CD4-positive, CD25-positive, alpha-beta regulatory T cell (primary cell): ENCODE measurements at regions not wholly inside any gene's neighbourhood (a gene's known extent, or its start where the extent isn't known, plus 50 kb on each side); places are given as distances from the start of the nearest gene placed in this dataset.

Source experiments
- ATAC-seq, 2 donors: fragments of 150-1000 bp; cut with Tn5 transposase; one replicate each; pipeline ENCODE4 v1.10.0; 2021; ENCODE audit warnings: low read depth in 2 of 2, moderate number of reproducible peaks in 2 of 2, moderate library complexity in 1 of 2
- DNase-seq, 3 donors: peaks; one replicate each; pipeline versions ENCODE4 v3.0.0 to v3.0.0-alpha.2; 2012 to 2022; ENCODE audit warnings: mixed read lengths in 1 of 3
- H3K27ac ChIP-seq: one replicate; pipeline ENCODE4 v1.7.0; 2013; ENCODE audit warnings: mild to moderate bottlenecking, low read length; ENCODE audit not compliant: insufficient read depth, poor library complexity, severe bottlenecking
- H3K27me3 ChIP-seq: one replicate; pipeline ENCODE4 v1.7.0; 2013; ENCODE audit warnings: low read length; ENCODE audit not compliant: control insufficient read depth, insufficient read depth
- H3K36me3 ChIP-seq: one replicate; pipeline ENCODE4 v1.7.0; 2013; ENCODE audit warnings: mild to moderate bottlenecking, low read length, moderate library complexity; ENCODE audit not compliant: control insufficient read depth, insufficient read depth
- H3K4me1 ChIP-seq: 2 replicates; pipeline ENCODE4 v1.7.0; 2013; ENCODE audit warnings: mild to moderate bottlenecking, low read length; ENCODE audit not compliant: insufficient read depth, control insufficient read depth, poor library complexity, severe bottlenecking
- H3K4me3 ChIP-seq: one replicate; pipeline ENCODE4 v1.7.0; 2013; ENCODE audit warnings: low read depth, mild to moderate bottlenecking, low read length, moderate library complexity
- H3K9me3 ChIP-seq, 2 experiments: 1 replicate in 1 of 2; 2 replicates in 1 of 2; pipeline ENCODE4 v1.7.0; 2013; ENCODE audit warnings: low read length in 2 of 2, mild to moderate bottlenecking in 1 of 2, moderate library complexity in 1 of 2; ENCODE audit not compliant: control insufficient read depth in 2 of 2
- H3K27ac Mint-ChIP-seq, 3 donors: one replicate each; pipeline ENCODE4 v1.8.0; 2020 to 2022; ENCODE audit warnings: mild to moderate bottlenecking in 3 of 3, mixed read lengths in 3 of 3, moderate library complexity in 2 of 3
- H3K27me3 Mint-ChIP-seq: one replicate; pipeline ENCODE4 v1.8.0; 2022; ENCODE audit warnings: mild to moderate bottlenecking, mixed read lengths
- H3K36me3 Mint-ChIP-seq: one replicate; pipeline ENCODE4 v1.8.0; 2020; ENCODE audit warnings: mixed read lengths
- H3K4me1 Mint-ChIP-seq, 4 donors: one replicate each; pipeline ENCODE4 v1.8.0; 2020 to 2022; ENCODE audit warnings: mixed read lengths in 4 of 4, mild to moderate bottlenecking in 1 of 4
- H3K4me3 Mint-ChIP-seq, 4 donors: one replicate each; pipeline ENCODE4 v1.8.0; 2020 to 2022; ENCODE audit warnings: mild to moderate bottlenecking in 4 of 4, mixed read lengths in 4 of 4, moderate library complexity in 3 of 4
- H3K9me3 Mint-ChIP-seq, 7 donors: one replicate each; pipeline ENCODE4 v1.8.0; 2020 to 2022; ENCODE audit warnings: mixed read lengths in 7 of 7, mild to moderate bottlenecking in 3 of 7, moderate library complexity in 2 of 7

DNA sequence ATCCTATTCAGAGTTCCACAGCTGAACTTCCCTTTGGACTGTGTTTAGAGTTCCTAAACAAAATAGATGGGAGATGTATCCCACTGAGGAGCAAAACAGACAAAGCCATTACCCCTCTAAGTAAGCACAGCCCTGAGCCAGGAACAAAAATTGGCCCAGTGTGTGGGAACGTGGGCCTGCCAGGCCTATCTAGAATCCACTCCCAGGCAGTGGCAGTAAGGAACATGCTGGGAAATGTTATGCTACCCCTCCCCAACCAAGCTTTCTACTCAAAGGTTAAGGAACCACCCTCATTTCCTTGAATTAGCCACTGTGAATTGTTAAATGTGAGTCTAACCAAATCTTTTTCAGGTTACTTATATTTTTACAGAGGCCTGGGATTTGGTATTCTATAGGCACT, 405.1 kb upstream of the PTGER4 start:
- H3K4me3 Mint-ChIP-seq: no peak overlapping the region
- no peak for ATAC-seq
- Histone ChIP-seq H3K4me3 (no peak overlapping the region), H3K27ac (no peak overlapping the region), H3K4me1 (peaks cover 16% of the 10 kb centered on the region), H3K27me3 (no peaks in the 10 kb centered on the region), H3K9me3 (no peaks in the 10 kb centered on the region), H3K36me3 (no peaks in the 10 kb centered on the region)
- DNase-seq: no peak
- peaks cover 10 to 40% (median 25%) of the 10 kb centered on the region in 4 donors for H3K4me1 Mint-ChIP-seq
- no peaks in the 10 kb centered on the region for H3K36me3 Mint-ChIP-seq
- no peaks in the 10 kb centered on the region for H3K27me3 Mint-ChIP-seq
- no peak overlapping the region for H3K27ac Mint-ChIP-seq
- peaks cover 0 to 1% (median 0%) of the 10 kb centered on the region in 7 donors for H3K9me3 Mint-ChIP-seq

DNA sequence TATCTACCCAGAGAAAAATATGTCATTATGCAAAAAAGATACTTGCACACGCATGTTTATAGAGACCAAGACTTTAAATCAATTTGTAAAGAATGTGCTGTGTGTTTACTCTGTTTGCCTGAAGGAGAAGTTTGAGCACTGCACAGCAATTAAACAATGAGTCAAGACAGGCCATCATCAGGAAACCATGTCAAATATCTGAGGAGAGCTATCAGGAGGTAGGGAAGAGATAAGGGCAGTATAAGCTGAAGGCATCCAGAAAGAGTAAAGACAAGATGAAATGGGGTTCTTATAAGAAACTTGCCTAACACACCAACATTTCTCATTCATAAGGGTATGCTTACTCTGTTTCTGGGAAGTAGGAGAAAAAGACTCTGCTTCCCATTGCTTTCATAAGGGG, 405.8 kb upstream of the PTGER4 start:
- no peak overlapping the region for H3K4me3 ChIP-seq
- Mint-ChIP-seq H3K36me3 (no peaks in the 10 kb centered on the region), H3K27me3 (no peaks in the 10 kb centered on the region), H3K27ac (peak overlapping the region in 1 of 3 donors; percentile 54), H3K9me3 (peaks cover 0 to 1% (median 0%) of the 10 kb centered on the region in 7 donors), H3K4me3 (no peak overlapping the region), H3K4me1 (peaks cover 10 to 40% (median 25%) of the 10 kb centered on the region in 4 donors)
- no peaks in the 10 kb centered on the region for H3K9me3 ChIP-seq
- ATAC-seq (no peak), DNase-seq (no peak)
- H3K36me3 ChIP-seq: no peaks in the 10 kb centered on the region
- H3K27me3 ChIP-seq: no peaks in the 10 kb centered on the region
- no peak overlapping the region for H3K27ac ChIP-seq
- H3K4me1 ChIP-seq: peaks cover 16% of the 10 kb centered on the region

DNA sequence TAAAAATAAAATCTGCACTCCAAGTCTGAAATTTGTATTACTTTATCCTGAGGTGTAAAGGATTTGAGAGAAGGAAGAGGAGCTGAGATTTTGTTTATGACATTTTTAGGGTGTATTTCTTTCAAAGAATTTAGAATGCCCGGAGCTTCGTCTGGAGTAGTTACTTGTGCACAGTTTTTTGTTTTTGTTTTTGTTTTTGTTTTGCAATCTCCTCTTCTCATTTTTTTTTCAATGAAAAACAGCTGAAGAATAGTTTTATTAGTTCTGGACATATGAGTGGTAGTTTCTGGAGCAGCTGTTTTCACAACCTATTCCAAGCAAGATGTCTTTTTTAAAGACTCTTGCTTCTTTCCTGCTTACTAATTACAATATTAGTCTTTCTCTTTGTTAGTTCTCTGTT, 408.2 kb upstream of the PTGER4 start:
- Histone ChIP-seq H3K27me3 (no peaks in the 10 kb centered on the region), H3K4me3 (no peak overlapping the region), H3K9me3 (no peaks in the 10 kb centered on the region), H3K27ac (no peak overlapping the region), H3K36me3 (no peaks in the 10 kb centered on the region), H3K4me1 (peaks cover 3% of the 10 kb centered on the region)
- Mint-ChIP-seq H3K27me3 (no peaks in the 10 kb centered on the region), H3K4me3 (no peak overlapping the region), H3K4me1 (peaks cover 0 to 19% (median 9%) of the 10 kb centered on the region in 4 donors), H3K9me3 (peaks cover 0 to 1% (median under 1%) of the 10 kb centered on the region in 7 donors), H3K36me3 (no peaks in the 10 kb centered on the region), H3K27ac (no peak overlapping the region)
- ATAC-seq: no peak
- no peak for DNase-seq

DNA sequence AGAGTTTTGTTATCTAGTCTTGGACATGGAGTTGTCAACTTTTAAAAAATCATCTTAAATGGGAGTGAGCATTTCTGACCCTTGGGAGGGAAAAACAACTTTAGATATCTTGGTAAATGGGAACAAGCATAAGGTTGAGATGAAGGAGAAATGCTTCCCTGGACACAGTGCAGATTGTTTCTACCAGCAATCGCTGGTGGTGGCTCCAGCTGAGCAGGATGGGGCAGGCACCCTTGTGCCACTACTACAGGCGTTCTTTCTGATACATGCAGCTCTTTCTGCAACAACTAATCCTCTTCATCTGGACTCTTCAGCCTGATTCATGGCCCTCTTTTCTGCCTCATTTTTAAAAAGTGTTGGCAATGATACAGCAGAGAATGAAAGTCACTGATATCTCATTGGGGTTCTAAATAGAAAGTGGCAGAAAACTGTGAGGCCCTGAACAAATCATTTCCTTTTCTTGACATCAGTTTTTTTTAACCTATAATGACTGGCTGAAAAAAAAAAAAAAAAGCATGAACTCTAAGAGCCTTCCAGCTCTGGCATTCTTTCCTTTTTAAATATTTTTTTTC, 409.4 kb upstream of the PTGER4 start:
- no peak overlapping the region for H3K27ac ChIP-seq
- no peaks in the 10 kb centered on the region for H3K36me3 Mint-ChIP-seq
- H3K27me3 Mint-ChIP-seq: no peaks in the 10 kb centered on the region
- H3K9me3 ChIP-seq: no peaks in the 10 kb centered on the region
- H3K4me3 ChIP-seq: no peak overlapping the region
- peaks cover 0 to 8% (median 2%) of the 10 kb centered on the region in 4 donors for H3K4me1 Mint-ChIP-seq
- no peaks in the 10 kb centered on the region for H3K4me1 ChIP-seq
- H3K27ac Mint-ChIP-seq: no peak overlapping the region
- no peaks in the 10 kb centered on the region for H3K36me3 ChIP-seq
- DNase-seq (no peak), ATAC-seq (no peak)
- H3K27me3 ChIP-seq: no peaks in the 10 kb centered on the region
- H3K4me3 Mint-ChIP-seq: no peak overlapping the region
- H3K9me3 Mint-ChIP-seq: peaks cover 0 to 2% (median 1%) of the 10 kb centered on the region in 7 donors

DNA sequence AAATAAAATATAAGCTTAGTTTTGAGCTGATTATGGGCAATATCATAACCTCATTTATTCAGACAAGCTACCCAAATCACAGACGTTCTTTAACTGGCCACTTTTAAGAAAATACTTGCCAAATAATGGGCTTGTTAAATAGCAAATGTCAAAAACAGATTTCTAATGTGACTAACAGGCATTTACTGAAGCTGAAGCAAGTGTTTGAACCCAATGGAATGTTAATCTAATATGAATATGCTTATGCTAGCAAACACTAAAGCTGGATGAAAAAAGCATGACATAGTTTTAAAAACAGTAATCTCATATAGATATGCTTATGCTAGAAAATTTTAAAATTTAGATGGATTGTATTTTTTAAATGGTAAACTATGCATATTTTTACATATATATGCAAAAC, 411.6 kb upstream of the PTGER4 start:
- no peak for ATAC-seq
- H3K9me3 Mint-ChIP-seq: peaks cover 0 to 2% (median 0%) of the 10 kb centered on the region in 7 donors
- H3K4me3 ChIP-seq: no peak overlapping the region
- H3K27ac ChIP-seq: no peak overlapping the region
- H3K27ac Mint-ChIP-seq: no peak overlapping the region
- no peaks in the 10 kb centered on the region for H3K36me3 ChIP-seq
- H3K9me3 ChIP-seq: no peaks in the 10 kb centered on the region
- H3K27me3 Mint-ChIP-seq: no peaks in the 10 kb centered on the region
- H3K4me1 Mint-ChIP-seq: peaks cover 0 to 7% (median under 1%) of the 10 kb centered on the region in 4 donors
- DNase-seq: no peak
- H3K4me1 ChIP-seq: no peaks in the 10 kb centered on the region
- no peak overlapping the region for H3K4me3 Mint-ChIP-seq
- H3K36me3 Mint-ChIP-seq: no peaks in the 10 kb centered on the region
- H3K27me3 ChIP-seq: no peaks in the 10 kb centered on the region

DNA sequence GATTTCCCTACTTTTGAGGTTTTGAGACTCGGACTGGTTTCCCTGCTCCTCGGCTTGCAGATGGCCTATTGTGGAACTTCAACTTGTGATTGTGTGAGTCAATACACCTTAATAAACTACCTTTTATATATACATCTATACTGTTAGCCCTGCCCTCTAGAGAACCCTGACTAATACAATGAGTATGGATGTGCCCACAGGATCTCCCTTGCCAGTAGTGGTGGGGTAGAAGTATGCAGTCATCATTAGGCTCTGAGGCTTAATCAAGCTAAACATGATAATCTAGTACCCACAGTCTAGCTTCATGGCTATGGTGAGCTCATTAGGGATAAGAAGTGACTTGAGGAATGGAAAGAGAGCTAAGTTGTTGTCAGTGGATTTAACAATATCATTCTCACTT, 412.8 kb upstream of the PTGER4 start:
- Histone ChIP-seq H3K4me1 (no peaks in the 10 kb centered on the region), H3K4me3 (no peak overlapping the region), H3K9me3 (no peaks in the 10 kb centered on the region), H3K27me3 (no peaks in the 10 kb centered on the region), H3K36me3 (no peaks in the 10 kb centered on the region), H3K27ac (no peak overlapping the region)
- H3K4me3 Mint-ChIP-seq: no peak overlapping the region
- peaks cover 0 to 7% (median 2%) of the 10 kb centered on the region in 4 donors for H3K4me1 Mint-ChIP-seq
- H3K9me3 Mint-ChIP-seq: peaks cover 0 to 4% (median 0%) of the 10 kb centered on the region in 7 donors
- ATAC-seq (no peak), DNase-seq (no peak)
- no peaks in the 10 kb centered on the region for H3K36me3 Mint-ChIP-seq
- H3K27ac Mint-ChIP-seq: no peak overlapping the region
- H3K27me3 Mint-ChIP-seq: no peaks in the 10 kb centered on the region

DNA sequence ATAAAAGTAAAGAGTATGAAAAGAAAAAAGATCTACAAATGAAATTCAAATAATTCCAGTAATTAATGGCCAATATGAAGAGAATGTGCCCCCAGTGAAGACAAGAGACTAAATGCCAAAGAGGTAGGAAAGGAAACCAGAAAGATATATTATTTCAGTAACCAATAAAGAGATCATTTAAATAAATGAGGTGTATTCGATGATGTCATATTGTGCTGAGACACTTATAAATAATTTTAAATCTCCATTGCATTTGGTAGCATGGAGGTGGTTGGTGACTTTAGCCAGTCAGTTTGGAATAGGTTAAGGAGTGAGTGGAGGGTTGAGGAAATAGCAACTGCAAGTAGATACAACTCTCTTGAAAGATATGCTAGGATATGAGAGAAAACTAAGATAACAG, 417.7 kb upstream of the PTGER4 start:
- Histone ChIP-seq H3K4me1 (no peaks in the 10 kb centered on the region), H3K9me3 (peaks cover 0 to 5% of the 10 kb centered on the region in 2 experiments), H3K27ac (no peak overlapping the region), H3K27me3 (no peaks in the 10 kb centered on the region), H3K36me3 (no peaks in the 10 kb centered on the region), H3K4me3 (no peak overlapping the region)
- Mint-ChIP-seq H3K4me1 (peaks cover 0 to 5% (median 2%) of the 10 kb centered on the region in 4 donors), H3K27me3 (no peaks in the 10 kb centered on the region), H3K27ac (no peak overlapping the region), H3K36me3 (no peaks in the 10 kb centered on the region), H3K4me3 (no peak overlapping the region), H3K9me3 (peaks cover 0 to 9% (median 1%) of the 10 kb centered on the region in 7 donors)
- DNase-seq (no peak), ATAC-seq (no peak)

DNA sequence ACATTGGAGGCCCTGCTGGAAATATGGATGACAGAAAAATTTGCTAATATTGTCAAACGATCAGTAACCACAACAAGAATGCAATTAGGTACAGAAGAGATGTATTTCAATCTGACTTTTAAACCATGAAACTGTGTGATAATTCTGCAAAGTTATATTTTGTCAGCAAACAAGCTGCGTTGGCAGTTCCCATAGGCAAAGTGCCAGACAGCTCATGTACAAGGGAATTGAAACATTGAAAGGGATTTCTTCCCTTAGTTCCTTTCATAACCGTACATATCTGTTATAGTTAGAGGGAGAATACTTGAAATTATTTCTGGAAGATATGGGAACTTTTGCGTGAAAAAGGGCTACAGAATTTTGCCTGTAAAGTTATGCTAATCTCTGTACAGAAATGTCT, 419.4 kb upstream of the PTGER4 start:
- Mint-ChIP-seq H3K9me3 (peaks cover 0 to 7% (median 1%) of the 10 kb centered on the region in 7 donors), H3K27me3 (no peaks in the 10 kb centered on the region), H3K4me1 (peaks cover 0 to 5% (median 2%) of the 10 kb centered on the region in 4 donors), H3K27ac (no peak overlapping the region), H3K4me3 (no peak overlapping the region), H3K36me3 (no peaks in the 10 kb centered on the region)
- Histone ChIP-seq H3K9me3 (peaks cover 0 to 5% of the 10 kb centered on the region in 2 experiments), H3K36me3 (no peaks in the 10 kb centered on the region), H3K4me1 (no peaks in the 10 kb centered on the region), H3K27me3 (no peaks in the 10 kb centered on the region), H3K27ac (no peak overlapping the region), H3K4me3 (no peak overlapping the region)
- no peak for ATAC-seq
- no peak for DNase-seq
